HG03066 (cell line): ENCODE measurements at regions not wholly inside any gene's neighbourhood (a gene's known extent, or its start where the extent isn't known, plus 50 kb on each side); places are given as distances from the start of the nearest gene placed in this dataset.

Experiments used
- ATAC-seq: cut with Tn5 transposase; IDR thresholded peaks from one replicate; pipeline ENCODE4 v1.9.1; 2021; ENCODE audit warnings: low read depth; ENCODE audit not compliant: unreplicated experiment

DNA sequence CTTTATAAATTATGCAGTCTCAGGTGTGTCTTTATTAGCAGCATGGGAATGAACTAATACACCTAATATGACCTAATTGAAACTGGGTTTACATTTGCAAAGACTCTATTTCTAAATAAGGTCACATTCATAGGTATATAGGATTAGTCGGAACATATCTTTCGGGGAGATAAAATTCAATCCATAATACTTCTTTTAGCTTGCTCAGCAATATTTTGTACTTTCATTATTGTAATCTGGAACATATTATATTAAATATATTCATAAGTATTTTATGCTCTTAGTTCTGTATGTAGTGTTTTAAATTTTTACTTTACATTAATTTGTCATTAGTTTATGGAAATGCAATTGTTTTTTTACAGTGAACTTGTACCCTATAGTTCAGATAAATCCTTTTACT lies 927.7 kb downstream of the CCDC85A start:
- ATAC-seq: no peak

DNA sequence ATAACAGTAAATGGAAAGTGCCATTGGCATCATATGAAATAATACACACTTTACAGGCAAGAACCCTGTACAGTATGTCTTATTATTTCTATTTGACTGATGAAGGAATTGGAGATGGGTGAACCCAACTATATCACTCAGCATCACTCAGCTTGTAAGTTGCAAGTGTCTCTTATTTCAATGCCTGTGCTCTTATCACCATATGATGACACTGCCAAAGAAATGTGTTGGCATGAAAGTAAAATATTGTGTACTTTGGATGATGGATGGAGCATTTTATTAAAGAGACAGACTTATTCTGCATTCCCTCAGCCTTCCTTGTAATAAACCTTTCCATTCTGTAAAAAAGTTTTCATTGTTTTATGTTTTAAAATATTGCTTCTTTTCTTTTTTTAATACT lies 927.5 kb upstream of the VRK2 start:
- ATAC-seq: no peak

DNA sequence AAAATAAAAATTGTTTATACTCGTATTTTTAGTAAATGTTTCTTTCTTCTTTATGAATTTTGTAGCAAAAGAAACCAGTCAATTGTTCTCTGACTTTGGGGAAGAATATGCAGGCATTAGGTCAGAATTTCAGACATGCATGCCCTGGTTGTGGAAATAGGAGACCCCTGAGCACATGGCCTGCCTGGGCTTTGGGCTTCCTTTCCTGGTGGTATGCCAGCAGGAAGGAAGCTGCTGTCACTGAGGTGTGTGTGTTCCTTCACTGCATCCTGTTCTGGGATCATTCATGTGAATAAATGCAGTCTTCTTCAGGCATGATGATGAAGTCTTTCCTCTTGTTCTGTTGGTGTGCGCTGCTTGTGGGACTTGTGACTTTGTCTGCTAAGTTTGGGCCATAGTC lies 920.2 kb upstream of the VRK2 start:
- no peak for ATAC-seq

DNA sequence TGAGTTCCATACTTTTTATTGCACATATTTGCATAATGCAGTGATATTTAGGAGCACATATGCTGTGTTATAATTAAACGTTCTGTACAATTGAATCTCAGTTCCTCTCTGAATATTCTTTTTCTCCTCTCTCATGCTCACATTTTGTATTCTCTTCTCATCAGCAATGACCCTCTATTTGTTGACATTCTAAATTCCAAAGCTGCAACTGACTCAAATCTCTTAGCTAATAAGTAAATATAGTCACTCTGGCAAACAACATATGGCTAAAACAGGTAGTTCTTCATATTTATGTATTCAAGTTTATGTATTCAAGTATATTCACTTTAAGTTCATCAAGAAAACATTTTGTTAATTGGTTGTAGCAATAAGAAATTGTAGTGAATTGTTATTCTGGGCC lies 907.4 kb upstream of the VRK2 start:
- ATAC-seq: no peak

DNA sequence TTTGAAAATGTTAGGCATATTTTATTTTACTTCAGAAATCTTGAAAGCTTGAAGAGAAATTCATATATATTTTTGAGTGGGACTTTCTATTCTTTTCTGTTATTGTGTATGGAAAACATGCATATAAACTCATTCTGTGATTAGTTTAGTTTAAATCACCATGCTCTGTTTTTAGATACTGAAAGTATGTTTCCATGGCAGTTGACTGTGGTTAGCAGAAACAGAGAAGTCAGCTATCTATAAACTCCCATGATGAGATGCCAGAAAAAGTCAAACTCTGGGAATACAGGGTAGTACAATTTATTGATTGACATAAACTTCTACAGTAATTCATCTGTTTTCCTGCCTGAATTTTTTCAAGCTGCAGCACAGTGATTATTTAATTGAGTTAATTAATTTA lies 905.3 kb upstream of the VRK2 start:
- no peak for ATAC-seq

DNA sequence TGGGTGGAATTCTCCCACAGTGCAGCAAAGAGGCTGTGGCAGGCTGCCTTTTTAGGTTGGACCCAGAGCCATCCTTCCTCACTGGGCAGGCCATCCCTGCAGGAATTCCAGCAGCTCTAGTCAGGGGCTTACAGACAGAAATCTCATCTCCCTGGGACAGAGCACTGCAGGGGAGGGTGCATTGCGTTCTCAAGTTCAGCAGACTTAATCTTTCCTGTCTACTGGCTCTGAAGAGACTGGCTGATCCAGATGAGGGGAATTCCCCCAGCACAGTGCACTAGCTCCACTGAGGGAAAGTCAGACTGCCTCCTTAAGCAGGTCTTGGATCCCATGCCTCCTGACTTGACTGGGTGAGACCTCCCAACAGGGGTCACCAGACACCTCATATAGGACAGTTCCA lies 899.7 kb upstream of the VRK2 start:
- no peak for ATAC-seq

DNA sequence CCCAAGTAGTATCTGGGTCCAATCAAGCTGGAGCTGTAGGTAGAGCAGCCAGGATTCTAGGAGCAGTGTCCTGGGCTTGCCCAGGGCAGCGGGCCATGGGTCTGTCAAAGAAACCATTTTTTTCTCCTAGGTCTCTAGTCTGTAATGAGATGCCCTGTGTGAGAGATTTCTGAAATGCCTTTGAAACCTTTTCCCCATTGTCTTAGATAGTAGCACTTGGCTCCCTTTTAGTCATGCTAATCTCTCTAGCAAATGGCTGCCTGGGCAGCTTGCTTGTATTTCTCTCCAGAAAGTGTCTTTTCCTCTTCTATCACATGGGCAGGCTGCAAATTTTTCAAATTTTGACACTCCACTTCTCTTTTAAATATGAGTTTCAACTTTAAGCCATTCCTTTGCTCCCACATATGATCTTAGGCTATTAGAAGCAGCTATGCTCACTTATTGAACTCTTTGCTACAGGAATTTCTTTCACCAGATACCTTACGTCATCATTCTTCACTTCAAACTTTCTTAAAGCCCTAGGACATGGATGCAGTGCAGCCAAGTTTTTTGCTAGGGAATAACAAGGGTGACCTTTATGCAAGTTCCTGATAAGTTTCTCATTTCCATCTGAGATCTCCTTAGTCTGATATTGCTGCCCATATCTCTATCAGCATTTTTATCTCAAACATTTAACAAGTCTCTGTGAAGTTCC lies 890.2 kb upstream of the VRK2 start:
- no peak for ATAC-seq

DNA sequence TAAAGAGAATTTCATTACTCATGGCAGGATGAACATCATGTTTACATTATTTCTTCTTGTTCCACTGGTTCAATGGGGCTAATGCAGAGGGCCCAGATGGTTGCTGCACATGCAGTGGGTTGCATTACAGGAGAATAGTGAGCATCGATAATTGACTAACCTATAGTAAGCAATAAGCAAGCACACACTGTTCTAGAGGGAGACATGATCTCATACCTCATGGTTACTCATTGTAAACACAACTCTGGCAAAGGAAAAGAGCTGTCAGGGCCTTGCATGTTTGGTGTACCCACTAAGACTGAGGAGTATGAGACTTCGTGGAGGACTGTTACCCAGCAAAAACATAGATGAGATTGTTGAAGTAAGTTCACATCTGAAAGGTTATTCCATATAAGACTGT lies 885.6 kb upstream of the VRK2 start:
- no peak for ATAC-seq

DNA sequence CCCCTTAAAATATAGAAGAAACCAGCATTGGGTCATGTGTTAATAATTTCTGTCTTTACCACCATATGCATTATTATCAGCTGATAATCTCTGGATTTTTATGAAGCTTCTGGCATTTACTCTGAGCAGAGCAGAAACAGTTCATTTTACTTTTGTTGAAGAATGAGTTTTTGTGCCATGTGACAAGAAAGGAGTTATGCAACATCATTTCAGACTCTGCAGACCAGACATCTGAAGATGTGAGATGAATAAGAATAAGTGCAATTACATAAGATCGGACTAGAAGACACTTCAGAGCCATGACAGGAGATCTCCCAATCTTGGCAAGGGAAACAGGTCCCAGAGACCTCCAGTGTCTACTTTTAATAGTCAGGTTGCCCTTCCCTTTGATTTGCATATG lies 869.4 kb upstream of the VRK2 start:
- no peak for ATAC-seq

DNA sequence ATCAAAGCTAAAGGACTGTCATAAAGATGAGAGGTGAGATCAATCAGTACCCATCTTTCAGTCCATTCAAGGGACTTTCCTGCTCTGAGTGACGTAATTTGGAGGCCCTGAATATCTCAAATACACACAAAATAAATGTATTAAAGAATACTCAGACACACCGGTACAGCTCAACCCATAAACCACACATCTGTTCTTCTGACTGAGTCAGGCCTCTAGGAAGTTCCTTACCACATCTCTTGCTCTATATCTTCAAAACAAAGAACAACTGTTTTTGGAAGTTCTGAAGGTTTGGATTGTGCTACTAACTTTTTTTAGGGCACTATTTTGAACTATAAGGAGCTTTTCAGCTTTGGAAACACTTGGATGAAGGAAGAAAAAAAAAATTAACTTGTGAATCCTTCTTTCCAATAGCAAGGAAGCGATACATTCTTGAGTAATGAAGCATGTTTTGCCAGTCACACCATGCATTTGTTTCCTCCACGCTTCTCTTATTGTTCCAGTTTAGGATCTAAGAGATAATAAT lies 866.5 kb upstream of the VRK2 start:
- ATAC-seq: no peak

DNA sequence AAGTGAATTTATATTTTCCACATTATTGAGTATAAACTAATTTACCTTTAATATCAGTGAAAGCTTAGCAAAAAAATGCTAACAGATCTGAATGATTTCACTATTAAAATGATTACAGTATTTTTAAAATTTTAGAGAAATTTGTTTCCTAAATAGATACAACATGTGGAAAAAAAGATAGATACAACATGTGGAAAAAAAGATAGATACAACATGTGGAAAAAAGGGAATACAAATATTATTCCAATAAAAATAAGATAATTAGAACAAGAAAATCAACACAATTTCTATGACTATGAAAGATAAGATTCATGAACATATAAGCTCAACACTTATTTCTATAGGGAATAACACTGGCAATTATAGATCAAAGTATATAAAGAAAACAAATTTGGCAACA lies 865.9 kb upstream of the VRK2 start:
- no peak for ATAC-seq

DNA sequence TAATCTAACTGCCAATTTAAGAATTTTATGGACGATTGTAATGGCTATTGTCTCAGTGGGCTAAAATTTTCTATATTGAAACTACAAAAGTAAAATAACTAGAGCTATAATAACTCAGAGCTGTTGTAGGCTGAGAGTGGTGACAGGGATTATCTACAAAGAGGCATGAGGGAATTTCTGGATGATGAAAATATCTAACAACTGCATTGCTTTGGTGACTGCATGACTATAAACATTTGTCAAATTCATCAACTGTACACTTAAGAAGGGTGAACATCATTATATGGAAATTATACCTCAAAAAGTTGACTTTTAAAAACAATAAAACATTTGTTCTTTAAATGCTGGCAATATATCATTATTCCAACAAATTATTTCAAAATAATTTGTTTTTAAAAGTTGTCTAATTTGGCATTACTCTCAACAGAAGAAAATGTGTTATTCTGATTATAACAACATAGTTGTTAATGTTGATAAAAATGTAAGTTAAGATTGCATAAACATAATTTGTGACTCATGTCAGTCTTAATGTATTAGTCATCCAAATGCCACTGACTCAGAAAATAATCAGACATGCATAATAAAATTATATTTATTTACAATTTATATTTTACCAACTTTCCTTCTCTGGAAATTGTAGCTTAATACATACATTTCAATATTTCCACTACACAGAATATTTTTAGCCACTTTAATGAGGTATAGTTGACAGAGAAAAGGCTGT lies 865.1 kb upstream of the VRK2 start:
- no peak for ATAC-seq

DNA sequence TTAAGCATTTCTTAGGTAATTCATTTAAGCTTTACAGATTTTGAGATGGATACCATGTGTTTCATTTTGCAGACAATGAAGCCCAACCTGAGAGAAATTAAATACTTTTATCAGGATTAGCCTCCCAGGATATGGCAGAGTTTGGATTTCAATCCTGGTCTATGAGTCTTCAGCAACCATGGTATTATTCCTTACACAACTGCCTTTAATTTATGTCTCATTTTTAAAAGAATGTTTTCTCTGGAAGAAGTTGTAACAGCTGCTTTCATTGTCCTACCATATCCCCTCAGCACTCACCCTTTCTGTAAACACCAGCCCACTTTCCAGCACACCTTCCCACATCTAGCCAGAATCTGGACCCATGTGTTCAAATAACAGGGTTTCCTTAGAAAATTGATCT lies 863.7 kb upstream of the VRK2 start:
- no peak for ATAC-seq

DNA sequence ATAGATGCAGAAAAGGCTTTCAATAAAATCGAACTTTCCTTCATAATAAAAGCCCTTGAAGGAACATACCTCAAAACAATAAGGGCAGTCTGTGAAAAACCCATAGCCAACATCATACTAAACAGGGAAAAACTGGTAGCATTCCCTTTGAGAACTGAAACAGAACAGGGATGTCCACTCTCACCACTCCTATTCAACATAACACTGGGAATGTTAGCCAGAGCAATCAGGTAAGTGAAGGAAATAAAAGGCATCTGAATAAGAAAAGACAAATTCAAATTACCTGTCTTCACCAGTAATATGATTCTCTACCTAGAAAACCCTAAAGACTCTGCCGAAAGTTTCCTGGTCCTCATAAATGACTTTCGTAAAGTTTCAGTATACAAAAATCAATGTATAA lies 861.0 kb upstream of the VRK2 start:
- ATAC-seq: no peak

DNA sequence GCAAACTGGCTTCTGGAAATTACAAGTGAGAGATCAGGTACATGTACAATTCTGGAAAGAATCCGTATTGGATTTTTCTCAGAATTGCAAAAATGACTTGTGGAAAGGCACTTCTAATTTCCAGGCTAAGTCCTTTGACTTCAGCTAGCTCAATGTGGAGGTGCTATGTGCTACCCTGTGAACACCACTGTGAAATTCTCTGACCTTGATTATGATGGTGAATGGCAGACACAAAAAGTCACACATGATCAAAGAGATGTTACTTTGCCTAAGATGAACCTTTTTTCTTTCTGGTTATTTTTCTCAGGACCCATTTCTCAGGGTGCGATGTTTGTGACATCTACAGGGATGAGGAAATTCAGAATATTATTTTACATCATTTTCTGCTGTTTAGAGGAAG lies 856.6 kb upstream of the VRK2 start:
- no peak for ATAC-seq

DNA sequence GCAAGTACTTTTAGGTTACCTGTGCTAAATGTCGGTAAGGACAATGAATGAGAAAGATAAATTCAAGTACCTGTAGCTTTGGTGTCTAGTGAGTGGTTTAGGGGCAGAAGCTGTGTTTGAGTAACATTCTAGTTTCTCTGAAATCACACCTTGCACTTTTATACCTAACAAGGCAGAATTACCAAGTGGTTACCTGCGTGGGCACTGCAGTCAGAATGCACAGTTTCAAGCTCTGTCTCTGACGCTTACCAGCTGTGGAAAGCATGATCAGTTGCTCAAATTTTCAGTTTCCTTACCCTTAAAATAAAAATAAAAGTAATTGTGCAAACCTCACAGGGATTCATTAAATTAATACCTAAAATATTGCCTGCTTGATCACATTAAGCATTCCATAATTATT lies 846.9 kb upstream of the VRK2 start:
- no peak for ATAC-seq

DNA sequence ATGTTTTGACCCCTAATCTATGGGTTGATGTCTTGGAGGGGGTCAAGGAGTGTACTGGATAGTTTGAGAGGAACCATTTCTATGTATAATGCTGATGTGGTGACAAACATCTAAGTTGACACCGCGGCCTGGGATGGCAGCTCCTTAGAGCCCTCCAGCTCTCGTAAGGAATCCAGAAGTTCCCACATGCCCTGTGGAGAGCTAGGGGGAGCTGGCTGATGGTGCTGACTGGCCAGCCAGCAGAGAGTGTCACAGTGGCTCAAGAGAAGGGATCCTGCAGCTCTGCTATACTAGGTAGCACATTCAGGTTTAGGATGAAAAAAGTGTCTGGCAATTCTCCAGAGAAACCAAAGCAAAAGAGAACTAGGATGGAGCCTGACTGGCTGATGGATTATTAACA lies 842.2 kb upstream of the VRK2 start:
- ATAC-seq: no peak

DNA sequence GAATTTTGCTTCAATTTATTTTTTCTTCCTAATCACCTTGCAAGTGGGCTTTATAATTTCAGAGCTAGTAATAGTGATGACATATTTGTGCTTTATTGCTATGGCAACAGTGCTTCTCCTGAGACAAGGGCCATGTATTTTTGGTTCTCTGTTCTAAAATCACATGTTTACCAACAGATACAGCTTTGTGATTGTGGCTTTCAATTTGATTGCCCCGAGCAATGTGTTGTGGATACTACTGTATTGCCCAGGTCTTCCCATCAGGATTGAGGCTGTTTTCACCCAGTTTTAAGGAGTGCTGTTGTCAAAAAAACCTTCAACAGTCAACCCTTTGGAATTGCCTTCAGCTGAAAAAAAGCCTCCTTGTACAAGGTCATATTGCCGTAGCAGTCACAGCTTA lies 841.4 kb upstream of the VRK2 start:
- no peak for ATAC-seq

DNA sequence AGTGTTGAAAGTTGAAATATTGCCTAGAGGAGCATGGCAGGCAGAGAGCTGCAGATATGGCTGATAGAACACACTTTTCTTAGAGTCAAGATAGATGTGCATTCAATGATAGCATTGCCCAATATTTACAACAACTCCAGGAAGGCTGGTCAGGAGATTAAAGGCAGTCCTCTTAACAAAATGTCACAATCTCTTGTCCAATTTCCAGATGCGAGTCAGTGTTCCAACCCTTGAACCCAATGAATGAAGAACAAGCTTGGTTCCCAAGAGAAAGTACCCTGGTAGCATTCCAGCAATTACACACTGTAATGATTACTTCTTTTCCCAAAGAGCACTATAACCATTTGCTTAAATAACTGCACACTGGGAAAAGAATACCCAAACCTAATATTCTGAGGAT lies 839.4 kb upstream of the VRK2 start:
- ATAC-seq: no peak

DNA sequence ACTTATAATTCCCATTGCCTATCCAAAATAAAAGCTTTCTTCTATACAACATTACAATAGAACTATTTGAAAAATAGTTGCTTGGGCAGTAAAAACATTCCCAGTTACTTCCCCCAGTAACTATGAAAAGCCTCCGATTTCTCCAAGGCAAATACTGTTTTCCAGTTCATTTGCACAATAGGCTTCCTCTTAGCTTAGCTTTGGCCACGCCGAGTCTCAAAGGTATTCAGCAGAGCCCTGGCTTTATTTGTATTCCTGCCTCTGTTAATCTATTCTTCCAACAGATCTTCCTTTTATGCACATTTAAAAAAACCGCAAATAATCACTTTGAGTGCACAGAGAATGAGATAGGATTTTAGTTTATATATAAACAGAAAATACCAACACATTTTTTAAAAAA lies 836.8 kb upstream of the VRK2 start:
- no peak for ATAC-seq

DNA sequence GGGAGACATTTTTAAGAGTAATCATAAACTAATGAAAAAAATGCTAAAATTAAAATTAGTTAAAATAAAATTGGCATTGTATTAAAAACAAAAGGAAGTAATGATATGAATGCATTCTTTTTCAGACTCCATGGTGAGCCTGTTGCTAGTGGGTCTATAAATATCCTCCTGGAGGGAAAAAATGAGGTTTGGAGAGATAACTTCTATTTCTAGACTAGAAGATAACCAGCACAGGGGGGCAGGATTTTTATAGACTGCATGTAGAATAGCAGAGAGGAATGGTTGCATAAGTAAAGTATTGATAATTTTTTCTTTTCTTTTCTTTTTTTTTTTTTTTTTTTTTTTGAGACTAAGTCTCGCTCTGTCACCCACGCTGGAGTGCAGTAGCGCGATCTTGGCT lies 835.8 kb upstream of the VRK2 start:
- no peak for ATAC-seq

DNA sequence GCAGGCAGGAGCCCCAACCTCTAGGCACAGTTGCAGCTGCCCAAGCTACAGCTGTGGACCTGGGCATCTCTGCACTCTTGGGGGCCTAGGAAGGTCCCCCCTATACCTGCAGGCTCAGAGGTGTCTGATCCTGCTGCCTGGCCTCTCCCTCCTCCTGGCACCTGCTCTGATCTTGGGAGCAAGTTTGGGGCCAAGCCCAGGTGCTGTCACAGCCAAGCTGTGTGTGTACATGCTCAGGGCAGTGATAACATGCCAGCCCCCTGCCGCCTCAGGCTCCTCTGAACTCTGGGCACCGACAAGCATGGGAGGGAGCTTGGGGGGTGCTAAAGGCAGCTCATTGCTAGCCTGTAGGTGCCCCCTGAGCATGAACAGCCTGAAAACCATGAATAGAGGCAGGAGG lies 829.6 kb upstream of the VRK2 start:
- ATAC-seq: no peak
